Epithelial cell of proximal tubule (primary cell): ENCODE measurements at regions not wholly inside any gene's neighbourhood (a gene's known extent, or its start where the extent isn't known, plus 50 kb on each side); places are given as distances from the start of the nearest gene placed in this dataset.

ENCODE experiments used
- DNase-seq: peaks from one replicate; pipeline ENCODE4 v3.0.0-alpha.2; 2011; ENCODE audit warnings: low read depth
- H3K4me3 ChIP-seq: 2 replicates; pipeline ENCODE4 v1.5.1; 2011; ENCODE audit warnings: low read depth, mild to moderate bottlenecking, low read length
- TF ChIP-seq, protein P1 (sequence below): conservative IDR thresholded peaks from 2 replicates; pipeline ENCODE4 v1.5.1; 2012; ENCODE audit warnings: low read depth, mild to moderate bottlenecking, low read length

DNA sequence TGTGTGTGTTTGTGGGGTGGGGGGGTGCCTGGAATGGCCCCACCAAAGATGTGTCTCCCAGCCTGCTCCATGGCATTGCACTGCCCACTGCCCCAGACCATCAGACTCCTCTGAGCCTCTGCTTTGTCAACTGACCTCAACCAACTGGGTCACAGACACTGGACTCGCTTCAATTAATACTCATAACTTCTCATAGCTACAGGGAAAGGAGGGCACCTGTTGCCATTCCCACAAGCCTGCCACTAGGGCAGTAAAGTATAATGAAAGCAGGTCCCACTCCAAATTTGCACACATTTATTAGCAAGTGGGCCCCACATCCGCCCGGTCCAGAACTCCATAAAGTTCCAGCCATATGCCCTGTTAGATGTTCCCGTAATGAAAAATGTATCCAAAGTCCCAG lies 70.5 kb upstream of the PRDM11 start:
- DNase-seq = no peak
- no peak overlapping the region for H3K4me3 ChIP-seq
- TF ChIP-seq, protein P1, sequence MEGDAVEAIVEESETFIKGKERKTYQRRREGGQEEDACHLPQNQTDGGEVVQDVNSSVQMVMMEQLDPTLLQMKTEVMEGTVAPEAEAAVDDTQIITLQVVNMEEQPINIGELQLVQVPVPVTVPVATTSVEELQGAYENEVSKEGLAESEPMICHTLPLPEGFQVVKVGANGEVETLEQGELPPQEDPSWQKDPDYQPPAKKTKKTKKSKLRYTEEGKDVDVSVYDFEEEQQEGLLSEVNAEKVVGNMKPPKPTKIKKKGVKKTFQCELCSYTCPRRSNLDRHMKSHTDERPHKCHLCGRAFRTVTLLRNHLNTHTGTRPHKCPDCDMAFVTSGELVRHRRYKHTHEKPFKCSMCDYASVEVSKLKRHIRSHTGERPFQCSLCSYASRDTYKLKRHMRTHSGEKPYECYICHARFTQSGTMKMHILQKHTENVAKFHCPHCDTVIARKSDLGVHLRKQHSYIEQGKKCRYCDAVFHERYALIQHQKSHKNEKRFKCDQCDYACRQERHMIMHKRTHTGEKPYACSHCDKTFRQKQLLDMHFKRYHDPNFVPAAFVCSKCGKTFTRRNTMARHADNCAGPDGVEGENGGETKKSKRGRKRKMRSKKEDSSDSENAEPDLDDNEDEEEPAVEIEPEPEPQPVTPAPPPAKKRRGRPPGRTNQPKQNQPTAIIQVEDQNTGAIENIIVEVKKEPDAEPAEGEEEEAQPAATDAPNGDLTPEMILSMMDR = no peak

DNA sequence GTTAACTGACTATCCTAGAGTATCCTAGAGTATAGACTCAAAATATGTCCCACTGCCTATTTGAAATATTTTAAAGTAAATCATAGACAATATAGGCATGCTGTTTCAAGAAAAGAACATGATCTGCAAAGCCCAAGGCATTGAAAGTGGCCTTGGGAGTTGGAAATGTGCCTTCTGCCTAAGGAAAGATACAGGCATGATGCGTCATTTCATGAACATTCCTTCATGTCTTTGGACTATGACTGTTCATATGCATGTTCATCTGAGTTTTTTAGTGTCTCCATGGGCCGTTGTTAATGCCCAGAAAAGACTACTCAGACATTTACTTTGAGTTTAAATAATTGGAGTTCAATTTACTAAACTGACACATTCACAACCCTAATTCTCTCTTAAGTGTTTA lies 69.7 kb upstream of the PRDM11 start:
- TF ChIP-seq, protein P1 = no peak
- no peak overlapping the region for H3K4me3 ChIP-seq
- DNase-seq = no peak

DNA sequence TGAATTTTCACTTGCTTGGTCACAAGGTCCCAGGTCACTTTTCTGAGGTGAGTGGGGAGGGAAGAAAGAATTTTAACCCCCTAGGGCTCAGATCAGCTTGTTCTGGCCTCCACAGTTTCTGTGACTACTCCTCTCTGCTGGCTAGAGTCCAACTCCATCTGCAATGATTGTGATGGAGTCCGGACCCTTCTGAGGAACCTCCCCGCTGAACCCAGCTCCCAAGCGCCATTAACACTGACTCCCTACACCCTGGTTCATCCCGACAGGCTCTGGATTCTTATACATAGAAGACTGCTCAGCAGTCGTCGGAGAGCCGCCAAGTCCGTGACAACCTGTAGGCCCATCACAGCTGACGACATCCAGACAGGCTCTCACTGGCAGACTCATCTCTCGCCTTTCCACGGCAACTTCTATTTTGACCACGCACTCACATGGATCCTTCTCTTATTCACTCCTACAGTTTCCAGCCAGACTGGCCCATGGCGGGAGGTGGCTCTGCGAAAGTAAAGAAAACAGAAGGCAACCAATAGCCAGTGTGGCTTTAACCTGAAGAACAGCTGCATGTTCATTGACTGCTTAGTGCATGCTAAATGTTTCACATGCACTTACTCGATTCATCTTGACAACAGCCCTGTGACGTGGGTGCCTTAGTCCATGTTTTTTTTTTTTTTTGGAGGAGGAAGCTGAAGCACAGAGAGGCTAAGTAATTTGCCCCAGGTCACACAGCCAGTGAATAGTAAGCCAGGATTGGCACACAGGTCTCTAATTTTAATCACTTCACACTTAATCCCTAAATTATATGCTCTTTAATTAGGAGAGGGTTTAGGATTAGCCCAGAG lies 68.0 kb upstream of the PRDM11 start:
- no peak overlapping the region for H3K4me3 ChIP-seq
- DNase-seq = no peak
- TF ChIP-seq, protein P1 = no peak

DNA sequence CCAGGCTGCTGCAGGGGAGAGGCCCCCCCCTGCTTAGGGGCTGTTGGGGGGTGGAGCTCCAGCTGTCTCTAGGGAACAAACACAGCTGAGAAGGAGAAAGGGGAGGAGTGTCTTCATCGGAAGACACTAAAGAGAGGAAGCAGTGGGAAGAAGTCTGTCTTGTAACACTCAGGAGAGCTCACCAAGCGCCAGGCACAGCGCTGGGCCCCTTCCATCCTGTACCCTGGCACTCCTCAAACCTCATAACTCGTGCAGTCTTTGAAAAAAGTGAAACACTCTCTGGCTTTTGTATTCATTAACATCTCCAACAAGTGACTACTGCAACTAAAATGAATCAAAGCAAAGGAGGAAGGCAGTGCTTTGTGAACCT lies 67.4 kb upstream of the PRDM11 start:
- no peak overlapping the region for H3K4me3 ChIP-seq
- TF ChIP-seq, protein P1 = no peak
- no peak for DNase-seq

DNA sequence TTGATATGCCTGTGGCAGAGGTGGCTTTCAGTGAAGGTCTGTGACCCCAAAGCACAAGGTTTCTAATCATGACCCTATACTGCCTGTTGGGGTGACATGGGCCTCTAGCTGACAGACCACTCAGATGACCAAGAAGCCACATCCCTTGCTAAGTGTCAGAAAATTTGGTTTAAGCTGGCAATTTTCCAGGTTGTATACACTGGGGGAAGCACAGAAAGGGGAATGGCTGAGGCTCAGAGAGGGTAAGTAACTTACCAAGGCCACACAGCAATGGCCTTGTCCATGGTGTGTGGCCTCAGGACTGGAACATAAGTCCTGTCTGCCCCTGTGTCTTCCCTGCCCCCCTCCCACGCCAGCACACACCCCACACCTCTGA lies 66.9 kb upstream of the PRDM11 start:
- no peak overlapping the region for H3K4me3 ChIP-seq
- DNase-seq = no peak
- TF ChIP-seq, protein P1 = no peak

DNA sequence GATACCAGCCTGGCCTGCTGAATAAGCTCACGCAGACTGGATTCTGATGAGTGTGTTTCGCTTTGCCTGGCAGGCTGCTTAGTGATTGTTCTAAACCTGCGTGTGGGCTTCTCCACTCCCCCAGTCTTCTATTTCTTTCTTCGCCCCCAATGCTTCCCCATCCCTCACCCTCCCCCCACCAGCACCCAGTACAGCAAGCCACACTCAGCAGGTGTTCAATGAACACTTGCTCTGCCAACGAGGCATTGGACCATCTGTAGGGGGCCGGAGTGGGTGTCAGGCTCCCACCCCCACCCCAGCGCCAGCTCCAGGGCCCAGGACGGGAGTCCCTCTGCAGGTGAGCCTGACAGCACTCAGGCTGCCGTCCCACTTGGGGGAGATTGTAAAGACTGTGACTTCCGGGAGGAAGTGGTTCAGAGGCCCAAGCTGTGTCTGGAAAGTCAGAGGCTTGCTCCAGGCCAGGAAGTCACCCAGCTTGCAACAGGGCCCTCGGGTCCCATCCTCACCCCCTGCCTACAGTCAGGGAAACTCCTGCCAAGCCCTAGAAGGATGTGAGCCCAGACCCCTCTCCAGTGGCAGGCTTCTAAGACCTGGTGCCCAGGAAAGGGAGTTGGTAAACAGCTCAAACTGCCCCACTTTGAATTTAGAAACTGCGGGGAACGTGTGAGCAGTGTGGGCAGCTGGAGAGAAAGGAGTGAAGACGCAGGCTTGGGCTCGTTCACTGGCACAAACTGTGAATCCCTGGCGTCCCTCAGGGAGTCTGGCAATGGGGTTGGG lies 66.3 kb upstream of the PRDM11 start:
- H3K4me3 ChIP-seq = no peak overlapping the region
- TF ChIP-seq, protein P1 = no peak
- no peak for DNase-seq
